EL (cell line): ENCODE measurements at regions not wholly inside any gene's neighbourhood (a gene's known extent, or its start where the extent isn't known, plus 50 kb on each side); places are given as distances from the start of the nearest gene placed in this dataset.

Experiments used
- DNase-seq: peaks from one replicate; pipeline ENCODE4 v3.0.0-alpha.2; 2016

GRCh38 chr9:88221105-88221504 is 82.8 kb upstream of the SPATA31C2 start:
- DNase-seq: no peak

GRCh38 chr9:88220652-88221051 is 82.4 kb upstream of the SPATA31C2 start:
- DNase-seq: no peak

GRCh38 chr9:88219601-88220000 is 81.3 kb upstream of the SPATA31C2 start:
- no peak for DNase-seq

GRCh38 chr9:88218726-88219125 is 80.5 kb upstream of the SPATA31C2 start:
- peak; percentile 63 for DNase-seq

GRCh38 chr9:88216126-88216995 is 78.1 kb upstream of the SPATA31C2 start:
- DNase-seq: no peak

- DNase-seq: no peak
These were observed 77.2 kb upstream of the SPATA31C2 start for GRCh38 chr9:88215196-88216125.

- DNase-seq: no peak
These were observed 64.0 kb upstream of the SPATA31C2 start for GRCh38 chr9:88202321-88202720.

GRCh38 chr9:88198341-88198807 is 60.1 kb upstream of the SPATA31C2 start:
- peak; percentile 83 for DNase-seq

GRCh38 chr9:88197781-88198340 is 59.6 kb upstream of the SPATA31C2 start:
- peak; percentile 92 for DNase-seq

GRCh38 chr9:88197016-88197415 is 58.7 kb upstream of the SPATA31C2 start:
- peak; percentile 79 for DNase-seq

GRCh38 chr9:88196142-88196790 is 58.0 kb upstream of the SPATA31C2 start:
- DNase-seq: no peak

GRCh38 chr9:88193766-88194165 is 55.5 kb upstream of the SPATA31C2 start:
- DNase-seq: no peak

GRCh38 chr9:88191456-88191855 is 53.2 kb upstream of the SPATA31C2 start:
- DNase-seq: no peak

- no peak for DNase-seq
These were observed 51.1 kb upstream of the SPATA31C2 start for GRCh38 chr9:88189371-88189770.
